GM18498 (cell line): ENCODE measurements at regions not wholly inside any gene's neighbourhood (a gene's known extent, or its start where the extent isn't known, plus 50 kb on each side); places are given as distances from the start of the nearest gene placed in this dataset.

Source experiments
- ATAC-seq: cut with Tn5 transposase; IDR thresholded peaks from one replicate; pipeline ENCODE4 v1.9.1; 2021; ENCODE audit warnings: mild to moderate bottlenecking, moderate library complexity; ENCODE audit not compliant: unreplicated experiment

- no peak for ATAC-seq
Measured at GRCh38 chr5:145222622-145223021, 612.5 kb downstream of the PRELID2 start.

GRCh38 chr5:145221416-145221815 lies 613.7 kb downstream of the PRELID2 start:
- no peak for ATAC-seq

- ATAC-seq: no peak
Measured at GRCh38 chr5:145220481-145220880, 614.7 kb downstream of the PRELID2 start.

- ATAC-seq: no peak
Measured at GRCh38 chr5:145218982-145219381, 616.2 kb downstream of the PRELID2 start.

GRCh38 chr5:145218019-145218418 lies 617.1 kb downstream of the PRELID2 start:
- ATAC-seq: no peak

- ATAC-seq: no peak
Measured at GRCh38 chr5:145210020-145210419, 625.1 kb downstream of the PRELID2 start.

GRCh38 chr5:145205546-145205945 lies 629.6 kb downstream of the PRELID2 start:
- no peak for ATAC-seq

- no peak for ATAC-seq
Measured at GRCh38 chr5:145204743-145205142, 630.4 kb downstream of the PRELID2 start.

- no peak for ATAC-seq
Measured at GRCh38 chr5:145203193-145203592, 631.9 kb downstream of the PRELID2 start.

GRCh38 chr5:145198525-145199260 lies 636.4 kb downstream of the PRELID2 start:
- no peak for ATAC-seq

GRCh38 chr5:145189746-145190145 lies 645.4 kb downstream of the PRELID2 start:
- no peak for ATAC-seq

GRCh38 chr5:145180371-145180770 lies 654.8 kb downstream of the PRELID2 start:
- ATAC-seq: no peak

GRCh38 chr5:145178641-145179523 lies 656.3 kb downstream of the PRELID2 start:
- no peak for ATAC-seq

GRCh38 chr5:145176041-145176440 lies 659.1 kb downstream of the PRELID2 start:
- no peak for ATAC-seq

- no peak for ATAC-seq
Measured at GRCh38 chr5:145166110-145166509, 669.0 kb downstream of the PRELID2 start.

GRCh38 chr5:145163876-145164275 lies 671.3 kb downstream of the PRELID2 start:
- no peak for ATAC-seq

- ATAC-seq: no peak
Measured at GRCh38 chr5:145162626-145163025, 672.5 kb downstream of the PRELID2 start.

GRCh38 chr5:145161391-145161790 lies 673.8 kb downstream of the PRELID2 start:
- no peak for ATAC-seq

GRCh38 chr5:145160679-145161078 lies 674.5 kb downstream of the PRELID2 start:
- ATAC-seq: no peak

GRCh38 chr5:145158730-145159129 lies 676.4 kb downstream of the PRELID2 start:
- no peak for ATAC-seq

GRCh38 chr5:145157841-145158240 lies 677.3 kb downstream of the PRELID2 start:
- ATAC-seq: no peak

- ATAC-seq: no peak
Measured at GRCh38 chr5:145141534-145141933, 693.6 kb downstream of the PRELID2 start.
